ENCODE measurements at regions not wholly inside any gene's neighbourhood (a gene's known extent, or its start where the extent isn't known, plus 50 kb on each side); places are given as distances from the start of the nearest gene placed in this dataset.

GRCh38 chr17:54102246-54102645 is 279.5 kb downstream of the KIF2B start:
- CTCF ChIA-PET: no interaction called here
- peaks cover 22% of the 10 kb centered on the region for H3K9me3 Mint-ChIP-seq (ENCODE audit: unreplicated experiment)
- no peak overlapping the region for H3K27ac Mint-ChIP-seq (ENCODE audit: unreplicated experiment)
- H3K4me1 ChIP-seq: no peaks in the 10 kb centered on the region
- intact Hi-C loops (cut with micrococcal nuclease; ENCODE audit: unreplicated experiment): no loop called here
- no peaks in the 10 kb centered on the region for H3K4me1 Mint-ChIP-seq (ENCODE audit: low read depth, unreplicated experiment)
- H3K4me3 ChIP-seq (ENCODE audit: low read depth, low read length): no peak overlapping the region
- POLR2A ChIA-PET: no interaction called here
- TF ChIP-seq, protein P1, sequence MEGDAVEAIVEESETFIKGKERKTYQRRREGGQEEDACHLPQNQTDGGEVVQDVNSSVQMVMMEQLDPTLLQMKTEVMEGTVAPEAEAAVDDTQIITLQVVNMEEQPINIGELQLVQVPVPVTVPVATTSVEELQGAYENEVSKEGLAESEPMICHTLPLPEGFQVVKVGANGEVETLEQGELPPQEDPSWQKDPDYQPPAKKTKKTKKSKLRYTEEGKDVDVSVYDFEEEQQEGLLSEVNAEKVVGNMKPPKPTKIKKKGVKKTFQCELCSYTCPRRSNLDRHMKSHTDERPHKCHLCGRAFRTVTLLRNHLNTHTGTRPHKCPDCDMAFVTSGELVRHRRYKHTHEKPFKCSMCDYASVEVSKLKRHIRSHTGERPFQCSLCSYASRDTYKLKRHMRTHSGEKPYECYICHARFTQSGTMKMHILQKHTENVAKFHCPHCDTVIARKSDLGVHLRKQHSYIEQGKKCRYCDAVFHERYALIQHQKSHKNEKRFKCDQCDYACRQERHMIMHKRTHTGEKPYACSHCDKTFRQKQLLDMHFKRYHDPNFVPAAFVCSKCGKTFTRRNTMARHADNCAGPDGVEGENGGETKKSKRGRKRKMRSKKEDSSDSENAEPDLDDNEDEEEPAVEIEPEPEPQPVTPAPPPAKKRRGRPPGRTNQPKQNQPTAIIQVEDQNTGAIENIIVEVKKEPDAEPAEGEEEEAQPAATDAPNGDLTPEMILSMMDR (IDR thresholded peaks at IDR 0.05; ENCODE audit: insufficient read depth in 1 of 2, low read depth in 1 of 2, low read length in 1 of 2, severe bottlenecking in 1 of 2, unreplicated experiment in 1 of 2): no peak
- DNase-seq: no peak
- no peaks in the 10 kb centered on the region for H3K27me3 Mint-ChIP-seq (ENCODE audit: insufficient read depth, unreplicated experiment)
- H3K4me3 Mint-ChIP-seq (ENCODE audit: unreplicated experiment): no peak overlapping the region
- H3K27me3 ChIP-seq (replicated peaks; ENCODE audit: control insufficient read depth, insufficient read depth, low read length): no peaks in the 10 kb centered on the region
- BruUV-seq (replicated peaks): no TSS peak
- H3K36me3 Mint-ChIP-seq (ENCODE audit: insufficient read depth, unreplicated experiment): no peaks in the 10 kb centered on the region
- H3K36me3 ChIP-seq (ENCODE audit: control insufficient read depth, insufficient read depth, low read length): no peaks in the 10 kb centered on the region
- H3K9me3 ChIP-seq: peaks cover 20% of the 10 kb centered on the region

- no peaks in the 10 kb centered on the region for H3K27me3 ChIP-seq (replicated peaks; ENCODE audit: control insufficient read depth, insufficient read depth, low read length)
- Mint-ChIP-seq H3K27ac (ENCODE audit: unreplicated experiment) (no peak overlapping the region), H3K36me3 (ENCODE audit: insufficient read depth, unreplicated experiment) (no peaks in the 10 kb centered on the region), H3K4me3 (ENCODE audit: unreplicated experiment) (no peak overlapping the region), H3K4me1 (ENCODE audit: low read depth, unreplicated experiment) (no peaks in the 10 kb centered on the region), H3K9me3 (ENCODE audit: unreplicated experiment) (peaks cover under 1% of the 10 kb centered on the region), H3K27me3 (ENCODE audit: insufficient read depth, unreplicated experiment) (no peaks in the 10 kb centered on the region)
- BruUV-seq (replicated peaks): no TSS peak
- CTCF ChIA-PET: no interaction called here
- no peak for DNase-seq
- POLR2A ChIA-PET: no interaction called here
- TF ChIP-seq, protein P1 (IDR thresholded peaks at IDR 0.05; ENCODE audit: insufficient read depth in 1 of 2, low read depth in 1 of 2, low read length in 1 of 2, severe bottlenecking in 1 of 2, unreplicated experiment in 1 of 2): no peak
- no peaks in the 10 kb centered on the region for H3K9me3 ChIP-seq
- intact Hi-C loops (cut with micrococcal nuclease; ENCODE audit: unreplicated experiment): no loop called here
- H3K4me3 ChIP-seq (ENCODE audit: low read depth, low read length): no peak overlapping the region
- no peaks in the 10 kb centered on the region for H3K36me3 ChIP-seq (ENCODE audit: control insufficient read depth, insufficient read depth, low read length)
- H3K4me1 ChIP-seq: no peaks in the 10 kb centered on the region
These were observed 288.8 kb downstream of the KIF2B start for GRCh38 chr17:54111576-54111975.

DNA sequence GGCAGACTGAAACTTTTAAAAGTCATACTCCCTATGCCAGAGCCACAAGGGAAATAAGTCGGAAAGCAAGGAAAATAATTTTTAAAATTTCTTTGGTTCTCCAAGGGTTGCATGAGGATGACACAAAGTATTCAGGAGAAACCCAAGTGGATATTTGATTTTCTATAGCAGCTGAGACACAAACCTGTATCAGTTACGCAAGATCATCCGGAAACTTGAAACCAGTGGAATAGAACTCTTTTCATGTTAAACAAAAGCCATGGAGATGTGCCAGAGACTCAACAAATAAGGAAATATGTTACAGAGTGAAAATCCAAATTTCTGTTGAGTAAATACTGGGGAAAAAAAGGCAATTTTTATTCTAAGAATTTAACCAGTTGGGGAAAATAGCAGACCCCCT is 294.7 kb downstream of the KIF2B start:
- TF ChIP-seq, protein P1 (IDR thresholded peaks at IDR 0.05; ENCODE audit: insufficient read depth in 1 of 2, low read depth in 1 of 2, low read length in 1 of 2, severe bottlenecking in 1 of 2, unreplicated experiment in 1 of 2): no peak
- no peaks in the 10 kb centered on the region for H3K4me1 Mint-ChIP-seq (ENCODE audit: low read depth, unreplicated experiment)
- CTCF ChIA-PET: no interaction called here

More for the DNA sequence above, 294.7 kb downstream of the KIF2B start:
- Histone ChIP-seq H3K27me3 (replicated peaks; ENCODE audit: control insufficient read depth, insufficient read depth, low read length) (no peaks in the 10 kb centered on the region), H3K9me3 (no peaks in the 10 kb centered on the region), H3K36me3 (ENCODE audit: control insufficient read depth, insufficient read depth, low read length) (no peaks in the 10 kb centered on the region), H3K4me3 (ENCODE audit: low read depth, low read length) (no peak overlapping the region), H3K4me1 (no peaks in the 10 kb centered on the region)
- Mint-ChIP-seq H3K36me3 (ENCODE audit: insufficient read depth, unreplicated experiment) (no peaks in the 10 kb centered on the region), H3K9me3 (ENCODE audit: unreplicated experiment) (peaks cover 14% of the 10 kb centered on the region), H3K27me3 (ENCODE audit: insufficient read depth, unreplicated experiment) (no peaks in the 10 kb centered on the region), H3K4me3 (ENCODE audit: unreplicated experiment) (no peak overlapping the region), H3K27ac (ENCODE audit: unreplicated experiment) (no peak overlapping the region)
- no peak for DNase-seq
- POLR2A ChIA-PET: no interaction called here
- intact Hi-C loops (cut with micrococcal nuclease; ENCODE audit: unreplicated experiment): no loop called here
- BruUV-seq (replicated peaks): no TSS peak
